ENCODE measurements at regions not wholly inside any gene's neighbourhood (a gene's known extent, or its start where the extent isn't known, plus 50 kb on each side); places are given as distances from the start of the nearest gene placed in this dataset.

DNA sequence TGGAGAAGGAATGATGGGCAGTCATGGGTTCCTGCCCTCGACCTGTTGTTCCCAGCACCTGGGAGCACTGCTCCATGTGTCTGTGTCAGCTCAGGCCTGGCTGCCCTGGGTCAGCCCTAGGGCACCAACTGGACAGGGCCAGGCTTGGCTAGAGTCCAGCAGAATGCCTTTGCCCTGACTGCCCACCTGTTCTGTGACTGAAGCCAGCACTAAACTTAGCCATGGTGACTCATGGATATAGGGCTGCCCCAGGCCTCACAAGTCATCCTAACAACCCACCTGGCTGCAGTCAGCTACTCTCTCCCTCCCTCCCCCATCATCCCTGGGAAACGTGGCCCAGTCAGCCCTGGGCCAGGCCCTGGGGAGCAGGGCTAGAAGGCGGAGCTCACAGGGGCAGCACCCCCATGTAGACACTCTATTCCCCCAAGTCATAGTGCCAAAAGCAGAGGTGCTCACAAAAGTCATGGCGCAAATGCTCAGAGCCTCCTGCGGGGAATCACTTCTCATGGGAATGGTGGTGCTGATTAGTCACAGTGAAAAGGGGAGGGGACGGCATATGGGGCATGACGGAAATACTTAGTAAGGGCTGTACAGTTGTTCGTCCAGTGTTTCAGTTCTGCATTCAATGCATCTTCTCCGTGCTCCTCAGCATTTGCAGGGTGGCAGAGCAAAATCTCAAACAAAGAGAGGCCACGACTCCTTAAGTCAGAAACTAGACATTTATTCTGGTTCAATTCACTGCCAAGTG lies 52.0 kb upstream of the NTF3 start:
- DNase-seq (ENCODE audit: low spot score) = no peak
